ENCODE measurements at regions not wholly inside any gene's neighbourhood (a gene's known extent, or its start where the extent isn't known, plus 50 kb on each side); places are given as distances from the start of the nearest gene placed in this dataset.

DNA sequence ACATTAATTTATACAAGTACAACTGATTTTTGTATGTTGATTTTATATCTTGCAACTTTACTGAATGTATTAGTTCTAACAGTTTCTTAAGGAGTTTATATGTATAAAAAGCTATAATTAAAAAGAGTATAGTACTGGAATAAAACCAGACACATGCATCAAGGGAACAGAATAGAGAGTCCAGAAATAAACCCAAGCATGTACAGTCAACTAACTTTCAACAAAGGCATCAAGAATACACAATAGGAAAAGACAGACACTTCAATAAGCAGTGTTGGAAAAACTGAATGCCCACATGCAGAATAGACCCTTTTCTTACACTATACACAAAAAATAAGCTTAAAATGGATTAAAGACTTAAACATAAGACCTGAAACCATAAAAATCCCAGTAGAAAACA is 170.9 kb downstream of the ICE1 start:
- Histone ChIP-seq H3K27me3 (ENCODE audit: insufficient read depth, low read depth, low read length) (no peaks in the 10 kb centered on the region), H3K79me2 (replicated peaks; ENCODE audit: insufficient read depth, low read length) (no peaks in the 10 kb centered on the region), H3F3A (ENCODE audit: insufficient read depth, low read length, poor library complexity, severe bottlenecking) (no peaks in the 10 kb centered on the region), H3K36me3 (ENCODE audit: insufficient read depth, low read length) (no peaks in the 10 kb centered on the region), H3K4me3 (ENCODE audit: low read length) (no peak overlapping the region), H3K9me3 (ENCODE audit: low read length) (no peaks in the 10 kb centered on the region), H3K9me2 (ENCODE audit: insufficient read depth, low read length) (no peaks in the 10 kb centered on the region), H3K4me2 (ENCODE audit: low read length) (no peak overlapping the region), H4K20me1 (ENCODE audit: insufficient read depth) (no peaks in the 10 kb centered on the region), H2AFZ (ENCODE audit: low read depth, low read length) (no peak overlapping the region), H3K27ac (ENCODE audit: low read length) (no peak overlapping the region), H3K9ac (ENCODE audit: low read length) (no peak overlapping the region)
- no peak for TF ChIP-seq MXI1 (conservative IDR thresholded peaks at IDR 0.05; ENCODE audit: poor library complexity, severe bottlenecking)
- TF ChIP-seq, protein P1, sequence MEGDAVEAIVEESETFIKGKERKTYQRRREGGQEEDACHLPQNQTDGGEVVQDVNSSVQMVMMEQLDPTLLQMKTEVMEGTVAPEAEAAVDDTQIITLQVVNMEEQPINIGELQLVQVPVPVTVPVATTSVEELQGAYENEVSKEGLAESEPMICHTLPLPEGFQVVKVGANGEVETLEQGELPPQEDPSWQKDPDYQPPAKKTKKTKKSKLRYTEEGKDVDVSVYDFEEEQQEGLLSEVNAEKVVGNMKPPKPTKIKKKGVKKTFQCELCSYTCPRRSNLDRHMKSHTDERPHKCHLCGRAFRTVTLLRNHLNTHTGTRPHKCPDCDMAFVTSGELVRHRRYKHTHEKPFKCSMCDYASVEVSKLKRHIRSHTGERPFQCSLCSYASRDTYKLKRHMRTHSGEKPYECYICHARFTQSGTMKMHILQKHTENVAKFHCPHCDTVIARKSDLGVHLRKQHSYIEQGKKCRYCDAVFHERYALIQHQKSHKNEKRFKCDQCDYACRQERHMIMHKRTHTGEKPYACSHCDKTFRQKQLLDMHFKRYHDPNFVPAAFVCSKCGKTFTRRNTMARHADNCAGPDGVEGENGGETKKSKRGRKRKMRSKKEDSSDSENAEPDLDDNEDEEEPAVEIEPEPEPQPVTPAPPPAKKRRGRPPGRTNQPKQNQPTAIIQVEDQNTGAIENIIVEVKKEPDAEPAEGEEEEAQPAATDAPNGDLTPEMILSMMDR (IDR thresholded peaks at IDR 0.05; ENCODE audit: poor library complexity, severe bottlenecking): no peak
- no peak for TF ChIP-seq SMC3 (conservative IDR thresholded peaks at IDR 0.05; ENCODE audit: poor library complexity)
- no peak for TF ChIP-seq POLR2AphosphoS5 (IDR thresholded peaks at IDR 0.05)
- TF ChIP-seq, protein P2, sequence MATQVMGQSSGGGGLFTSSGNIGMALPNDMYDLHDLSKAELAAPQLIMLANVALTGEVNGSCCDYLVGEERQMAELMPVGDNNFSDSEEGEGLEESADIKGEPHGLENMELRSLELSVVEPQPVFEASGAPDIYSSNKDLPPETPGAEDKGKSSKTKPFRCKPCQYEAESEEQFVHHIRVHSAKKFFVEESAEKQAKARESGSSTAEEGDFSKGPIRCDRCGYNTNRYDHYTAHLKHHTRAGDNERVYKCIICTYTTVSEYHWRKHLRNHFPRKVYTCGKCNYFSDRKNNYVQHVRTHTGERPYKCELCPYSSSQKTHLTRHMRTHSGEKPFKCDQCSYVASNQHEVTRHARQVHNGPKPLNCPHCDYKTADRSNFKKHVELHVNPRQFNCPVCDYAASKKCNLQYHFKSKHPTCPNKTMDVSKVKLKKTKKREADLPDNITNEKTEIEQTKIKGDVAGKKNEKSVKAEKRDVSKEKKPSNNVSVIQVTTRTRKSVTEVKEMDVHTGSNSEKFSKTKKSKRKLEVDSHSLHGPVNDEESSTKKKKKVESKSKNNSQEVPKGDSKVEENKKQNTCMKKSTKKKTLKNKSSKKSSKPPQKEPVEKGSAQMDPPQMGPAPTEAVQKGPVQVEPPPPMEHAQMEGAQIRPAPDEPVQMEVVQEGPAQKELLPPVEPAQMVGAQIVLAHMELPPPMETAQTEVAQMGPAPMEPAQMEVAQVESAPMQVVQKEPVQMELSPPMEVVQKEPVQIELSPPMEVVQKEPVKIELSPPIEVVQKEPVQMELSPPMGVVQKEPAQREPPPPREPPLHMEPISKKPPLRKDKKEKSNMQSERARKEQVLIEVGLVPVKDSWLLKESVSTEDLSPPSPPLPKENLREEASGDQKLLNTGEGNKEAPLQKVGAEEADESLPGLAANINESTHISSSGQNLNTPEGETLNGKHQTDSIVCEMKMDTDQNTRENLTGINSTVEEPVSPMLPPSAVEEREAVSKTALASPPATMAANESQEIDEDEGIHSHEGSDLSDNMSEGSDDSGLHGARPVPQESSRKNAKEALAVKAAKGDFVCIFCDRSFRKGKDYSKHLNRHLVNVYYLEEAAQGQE (IDR thresholded peaks at IDR 0.05; ENCODE audit: borderline replicate concordance): no peak
- no peak for TF ChIP-seq RAD21 (conservative IDR thresholded peaks at IDR 0.05)
- no peak for TF ChIP-seq EZH2 (IDR thresholded peaks at IDR 0.05; ENCODE audit: borderline replicate concordance, insufficient read depth, low read length, poor library complexity, severe bottlenecking)
- no peak for TF ChIP-seq EP300 (conservative IDR thresholded peaks at IDR 0.05; ENCODE audit: poor library complexity, severe bottlenecking)
- no peak for TF ChIP-seq TAF1 (IDR thresholded peaks at IDR 0.05; ENCODE audit: low read depth)

DNA sequence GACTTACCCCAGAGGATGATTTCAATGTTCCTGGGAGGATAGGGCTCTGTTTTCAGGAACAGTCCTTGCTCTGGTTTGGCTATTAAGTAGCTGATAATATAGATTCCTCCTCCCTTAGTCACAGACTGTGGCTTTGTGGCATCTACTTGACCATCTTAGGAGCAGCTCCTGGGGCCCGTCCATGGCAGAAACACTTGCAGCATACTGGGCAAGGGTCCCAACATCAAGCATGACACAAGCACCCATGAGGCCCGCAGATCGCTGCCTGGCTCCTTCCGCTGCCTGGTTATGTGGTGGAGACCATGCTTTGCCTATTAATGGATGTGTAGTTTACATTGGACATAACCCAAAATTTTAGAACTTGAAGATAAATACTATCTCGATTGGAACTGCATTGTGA is 170.1 kb downstream of the ICE1 start:
- Histone ChIP-seq H3K4me3 (ENCODE audit: low read length) (no peak overlapping the region), H3K36me3 (ENCODE audit: insufficient read depth, low read length) (no peaks in the 10 kb centered on the region), H3K27me3 (ENCODE audit: insufficient read depth, low read depth, low read length) (no peaks in the 10 kb centered on the region), H2AFZ (ENCODE audit: low read depth, low read length) (no peak overlapping the region), H3F3A (ENCODE audit: insufficient read depth, low read length, poor library complexity, severe bottlenecking) (no peaks in the 10 kb centered on the region), H3K9me3 (ENCODE audit: low read length) (no peaks in the 10 kb centered on the region), H3K27ac (ENCODE audit: low read length) (no peak overlapping the region), H3K9me2 (ENCODE audit: insufficient read depth, low read length) (no peaks in the 10 kb centered on the region), H3K79me2 (replicated peaks; ENCODE audit: insufficient read depth, low read length) (no peaks in the 10 kb centered on the region), H4K20me1 (ENCODE audit: insufficient read depth) (no peaks in the 10 kb centered on the region), H3K9ac (ENCODE audit: low read length) (no peak overlapping the region), H3K4me2 (ENCODE audit: low read length) (no peak overlapping the region)
- TF ChIP-seq, protein P1 (IDR thresholded peaks at IDR 0.05; ENCODE audit: poor library complexity, severe bottlenecking): no peak
- no peak for TF ChIP-seq SMC3 (conservative IDR thresholded peaks at IDR 0.05; ENCODE audit: poor library complexity)

Measured in neural cell (in vitro differentiated cells).